LNCAP (cell line): ENCODE measurements at regions not wholly inside any gene's neighbourhood (a gene's known extent, or its start where the extent isn't known, plus 50 kb on each side); places are given as distances from the start of the nearest gene placed in this dataset.

Source experiments
- CTCF ChIP-seq: fragments of 450-650 bp; IDR thresholded peaks from 2 replicates; pipeline ENCODE4 v1.5.1; 2017; ENCODE audit warnings: mild to moderate bottlenecking

DNA sequence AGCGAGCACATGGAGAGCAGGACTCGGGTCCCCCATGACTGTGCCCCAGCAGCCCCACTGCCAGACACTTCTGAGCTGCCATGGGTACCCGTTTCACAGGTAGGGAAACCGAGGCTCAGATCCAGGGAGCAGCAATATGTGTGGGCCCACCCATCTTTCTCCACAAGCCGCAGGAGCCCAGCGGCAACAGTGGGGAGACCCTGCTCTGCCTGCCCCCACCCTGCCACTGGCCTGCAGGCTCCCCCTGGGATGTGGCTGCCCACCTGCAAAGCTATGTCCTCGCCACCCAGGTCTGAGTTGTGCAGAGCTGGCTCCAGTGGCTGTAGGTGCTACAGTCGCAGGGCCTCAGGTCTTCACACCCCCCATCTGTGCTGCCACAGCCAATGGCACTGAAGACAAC lies 50.6 kb upstream of the C1QTNF9B start:
- no peak for TF ChIP-seq CTCF

DNA sequence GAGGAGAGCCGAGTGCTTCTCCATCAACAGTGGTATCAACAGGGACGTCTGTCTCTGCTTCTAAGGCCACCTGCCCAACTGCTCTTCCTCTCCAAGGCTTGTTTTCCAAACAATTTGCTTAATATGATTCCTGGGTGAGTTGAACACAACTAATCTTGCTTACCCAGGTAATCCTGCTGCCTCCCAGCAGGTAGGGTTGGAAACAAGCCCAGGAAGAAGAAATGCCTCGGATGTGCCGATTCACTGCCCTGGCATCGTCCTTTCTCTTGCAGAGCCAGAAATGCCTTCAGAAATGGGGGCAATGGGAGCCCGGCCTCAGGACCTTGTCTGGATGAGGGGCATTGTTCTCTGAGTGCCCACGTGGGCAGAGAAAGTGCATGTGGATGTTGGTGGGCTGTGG lies 51.9 kb upstream of the C1QTNF9B start:
- TF ChIP-seq CTCF = no peak

GRCh38 chr13:23949736-23950135 lies 52.4 kb upstream of the C1QTNF9B start:
- no peak for TF ChIP-seq CTCF

GRCh38 chr13:23950736-23951510 lies 53.6 kb upstream of the C1QTNF9B start:
- TF ChIP-seq CTCF = no peak

- no peak for TF ChIP-seq CTCF
These were observed 55.5 kb upstream of the C1QTNF9B start for GRCh38 chr13:23952796-23953195.

- no peak for TF ChIP-seq CTCF
These were observed 56.7 kb upstream of the C1QTNF9B start for GRCh38 chr13:23953860-23954512.

- no peak for TF ChIP-seq CTCF
These were observed 57.8 kb upstream of the C1QTNF9B start for GRCh38 chr13:23955064-23955463.
